B cell (primary cell): ENCODE measurements at regions not wholly inside any gene's neighbourhood (a gene's known extent, or its start where the extent isn't known, plus 50 kb on each side); places are given as distances from the start of the nearest gene placed in this dataset.

Experiments used
- CTCF ChIP-seq: fragments of 200-600 bp; IDR thresholded peaks from one replicate; pipeline ENCODE4 v1.8.0; 2022; ENCODE audit warnings: antibody characterized with exemption, mild to moderate bottlenecking
- EZH2 ChIP-seq: IDR thresholded peaks from 2 replicates; pipeline ENCODE4 v1.6.1; 2012; ENCODE audit warnings: borderline replicate concordance, low read depth, mild to moderate bottlenecking, moderate library complexity, low read length; ENCODE audit not compliant: insufficient read depth, poor library complexity, severe bottlenecking

- TF ChIP-seq CTCF = no peak
- no peak for TF ChIP-seq EZH2
These were observed 437.6 kb upstream of the ARGLU1 start for GRCh38 chr13:107005577-107005976.
